NB4 (cell line): ENCODE measurements at regions not wholly inside any gene's neighbourhood (a gene's known extent, or its start where the extent isn't known, plus 50 kb on each side); places are given as distances from the start of the nearest gene placed in this dataset.

Experiments
- DNase-seq: peaks from one replicate; pipeline ENCODE4 v3.0.0; 2010; ENCODE audit warnings: low read depth
- H3K4me3 ChIP-seq: one replicate; pipeline ENCODE4 v1.5.1; 2011; ENCODE audit warnings: mild to moderate bottlenecking, low read depth, low read length, moderate library complexity
- CTCF ChIP-seq: IDR thresholded peaks from one replicate; pipeline ENCODE4 v1.5.1; 2012; ENCODE audit warnings: low read depth, low read length
- MAX ChIP-seq: IDR thresholded peaks from 2 replicates; pipeline ENCODE4 v1.6.1; 2011; ENCODE audit warnings: low read depth, low read length
- MYC ChIP-seq: IDR thresholded peaks from 2 replicates; pipeline ENCODE4 v1.6.1; 2011; ENCODE audit warnings: low read depth, low read length
- POLR2A ChIP-seq: IDR thresholded peaks from 2 replicates; pipeline ENCODE4 v1.6.1; 2011; ENCODE audit warnings: mild to moderate bottlenecking; ENCODE audit not compliant: insufficient read length; ENCODE audit errors: extremely low read depth

GRCh38 chr14:104253901-104254353 is 115.5 kb downstream of the KIF26A start:
- no peak for DNase-seq
- H3K4me3 ChIP-seq: no peak overlapping the region
- TF ChIP-seq POLR2A: no peak
- no peak for TF ChIP-seq MYC
- TF ChIP-seq CTCF: no peak
- TF ChIP-seq MAX: no peak

GRCh38 chr14:104254735-104255400 is 116.5 kb downstream of the KIF26A start:
- no peak for DNase-seq
- no peak for TF ChIP-seq CTCF
- no peak for TF ChIP-seq POLR2A
- no peak for TF ChIP-seq MAX
- TF ChIP-seq MYC: no peak
- H3K4me3 ChIP-seq: no peak overlapping the region

GRCh38 chr14:104256025-104256424 is 117.6 kb downstream of the KIF26A start:
- H3K4me3 ChIP-seq: no peak overlapping the region
- DNase-seq: no peak
- TF ChIP-seq MYC (no peak), POLR2A (no peak), CTCF (no peak)

GRCh38 chr14:104262515-104263514 is 124.4 kb downstream of the KIF26A start:
- DNase-seq: no peak
- no peak overlapping the region for H3K4me3 ChIP-seq
- TF ChIP-seq MAX (no peak), CTCF (no peak), POLR2A (no peak), MYC (no peak)

- DNase-seq: no peak
- no peak for TF ChIP-seq CTCF
- no peak for TF ChIP-seq MYC
- no peak for TF ChIP-seq POLR2A
- TF ChIP-seq MAX: no peak
- H3K4me3 ChIP-seq: no peak overlapping the region
Measured at GRCh38 chr14:104263675-104264358, 125.4 kb downstream of the KIF26A start.
